Sigmoid colon (tissue), 6 donors: ENCODE measurements at regions not wholly inside any gene's neighbourhood (a gene's known extent, or its start where the extent isn't known, plus 50 kb on each side); places are given as distances from the start of the nearest gene placed in this dataset.

Experiments used
- DNase-seq: peaks from one replicate; pipeline ENCODE4 v3.0.0-alpha.2; 2019
- H3K27ac ChIP-seq, 4 donors: fragments of 200-600 bp; sonication (generic); one replicate each; pipeline ENCODE4 v1.5.1; 2016 to 2019; ENCODE audit warnings: mild to moderate bottlenecking in 1 of 4
- H3K27me3 ChIP-seq, 3 donors: fragments of 200-600 bp; sonication (generic); one replicate each; pipeline ENCODE4 v1.5.1; 2019; ENCODE audit warnings: mild to moderate bottlenecking in 1 of 3
- H3K36me3 ChIP-seq, 4 donors: fragments of 200-600 bp; sonication (generic); one replicate each; pipeline ENCODE4 v1.5.1; 2016 to 2019
- H3K4me1 ChIP-seq, 4 donors: fragments of 200-600 bp; sonication (generic); one replicate each; pipeline ENCODE4 v1.5.1; 2017 to 2019
- H3K4me3 ChIP-seq, 4 donors: fragments of 200-600 bp; sonication (generic); one replicate each; pipeline ENCODE4 v1.5.1; 2017 to 2019; ENCODE audit warnings: mild to moderate bottlenecking in 2 of 4, moderate library complexity in 1 of 4
- H3K9me3 ChIP-seq, 4 donors: fragments of 200-600 bp in 3 of 4; sonication (generic) in 3 of 4; one replicate each; pipeline versions ENCODE4 v1.5.1 to v1.6.1; 2013 to 2019
- EP300 ChIP-seq, 4 donors: sonication (generic); formaldehyde crosslinking; IDR thresholded peaks; one replicate each; pipeline ENCODE4 v1.6.1; 2017; ENCODE audit warnings: antibody characterized with exemption in 4 of 4
- POLR2A ChIP-seq, 2 donors: fragments of 450-650 bp; IDR thresholded peaks; one replicate each; pipeline ENCODE4 v1.6.1; 2016; ENCODE audit warnings: antibody characterized with exemption in 2 of 2, mild to moderate bottlenecking in 2 of 2, moderate library complexity in 2 of 2
- POLR2AphosphoS5 ChIP-seq, 4 donors: sonication (generic); formaldehyde crosslinking; IDR thresholded peaks; one replicate each; pipeline ENCODE4 v1.6.1; 2017; ENCODE audit warnings: antibody characterized with exemption in 4 of 4
- WGBS, 2 donors: extraction: QIAGEN DNeasy Blood & Tissue Kit; methylation state at CpG; one replicate each; pipeline ENCODE4 v1.1.7; 2013; 5-methylcytosine and 5-hydroxymethylcytosine counted together
- intact Hi-C: fragments of 100-400 bp; cut with DNase I; formaldehyde crosslinking; loops from one replicate; pipeline ENCODE4 v1.15.1; 2023
- TF ChIP-seq, protein P1 (sequence below), 4 experiments: fragments of 450-650 bp in 3 of 4; fragments of 200-600 bp in 1 of 4; IDR thresholded peaks; one replicate each; pipeline ENCODE4 v1.5.1; 2016 to 2019; ENCODE audit warnings: antibody characterized with exemption in 4 of 4, mild to moderate bottlenecking in 3 of 4, moderate library complexity in 2 of 4
- donor health status: healthy with polysubstance abuse.
- donor health status: healthy.

GRCh38 chr17:79286440-79286839 lies 211.8 kb downstream of the ENGASE start:
- H3K4me3 ChIP-seq: no peak overlapping the region
- intact Hi-C loops: no loop called here
- no peak for TF ChIP-seq EP300 (IDR thresholded peaks at IDR 0.05)
- no peak for TF ChIP-seq POLR2AphosphoS5 (IDR thresholded peaks at IDR 0.05)
- TF ChIP-seq, protein P1, sequence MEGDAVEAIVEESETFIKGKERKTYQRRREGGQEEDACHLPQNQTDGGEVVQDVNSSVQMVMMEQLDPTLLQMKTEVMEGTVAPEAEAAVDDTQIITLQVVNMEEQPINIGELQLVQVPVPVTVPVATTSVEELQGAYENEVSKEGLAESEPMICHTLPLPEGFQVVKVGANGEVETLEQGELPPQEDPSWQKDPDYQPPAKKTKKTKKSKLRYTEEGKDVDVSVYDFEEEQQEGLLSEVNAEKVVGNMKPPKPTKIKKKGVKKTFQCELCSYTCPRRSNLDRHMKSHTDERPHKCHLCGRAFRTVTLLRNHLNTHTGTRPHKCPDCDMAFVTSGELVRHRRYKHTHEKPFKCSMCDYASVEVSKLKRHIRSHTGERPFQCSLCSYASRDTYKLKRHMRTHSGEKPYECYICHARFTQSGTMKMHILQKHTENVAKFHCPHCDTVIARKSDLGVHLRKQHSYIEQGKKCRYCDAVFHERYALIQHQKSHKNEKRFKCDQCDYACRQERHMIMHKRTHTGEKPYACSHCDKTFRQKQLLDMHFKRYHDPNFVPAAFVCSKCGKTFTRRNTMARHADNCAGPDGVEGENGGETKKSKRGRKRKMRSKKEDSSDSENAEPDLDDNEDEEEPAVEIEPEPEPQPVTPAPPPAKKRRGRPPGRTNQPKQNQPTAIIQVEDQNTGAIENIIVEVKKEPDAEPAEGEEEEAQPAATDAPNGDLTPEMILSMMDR (IDR thresholded peaks at IDR 0.05): no peak
- TF ChIP-seq POLR2A (IDR thresholded peaks at IDR 0.05): no peak
- no peaks in the 10 kb centered on the region for H3K4me1 ChIP-seq
- DNase-seq: no peak
- H3K27ac ChIP-seq: no peak overlapping the region
- H3K9me3 ChIP-seq: no peaks in the 10 kb centered on the region
- WGBS, 2 donors: 31 to 34% methylated on average over 10 of the region's 10 CpGs
- H3K36me3 ChIP-seq: peaks cover 0 to 23% (median under 1%) of the 10 kb centered on the region in 4 donors
- H3K27me3 ChIP-seq: no peaks in the 10 kb centered on the region

DNA sequence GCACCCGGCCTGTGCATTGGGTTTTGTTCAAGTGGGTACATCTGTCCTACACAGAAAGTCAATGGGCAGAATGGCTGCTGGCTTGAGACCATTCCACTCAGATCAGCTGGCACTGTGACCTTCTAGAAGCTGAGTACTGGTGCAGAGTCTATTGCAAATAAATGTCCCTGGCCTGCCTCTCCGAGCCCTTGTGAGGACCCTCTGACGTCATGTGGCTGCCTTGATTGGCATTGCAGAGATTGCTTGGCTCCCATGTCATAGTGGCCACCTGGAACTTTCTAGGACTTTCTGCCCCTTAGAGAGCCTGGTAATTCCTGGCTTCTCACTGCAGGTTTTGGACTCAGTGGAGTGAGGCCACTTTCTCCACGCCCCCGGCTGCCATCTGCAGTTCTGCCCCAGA lies 211.3 kb downstream of the ENGASE start:
- Histone ChIP-seq H3K36me3 (peaks cover 0 to 28% (median 2%) of the 10 kb centered on the region in 4 donors), H3K27ac (no peak overlapping the region), H3K4me1 (no peaks in the 10 kb centered on the region), H3K4me3 (no peak overlapping the region), H3K27me3 (no peaks in the 10 kb centered on the region), H3K9me3 (no peaks in the 10 kb centered on the region)
- no peak for DNase-seq
- TF ChIP-seq, protein P1 (IDR thresholded peaks at IDR 0.05): no peak
- TF ChIP-seq POLR2AphosphoS5 (IDR thresholded peaks at IDR 0.05): no peak
- TF ChIP-seq EP300 (IDR thresholded peaks at IDR 0.05): no peak
- TF ChIP-seq POLR2A (IDR thresholded peaks at IDR 0.05): no peak
- intact Hi-C loops: no loop called here
- 73 to 75% methylated on average over 5 of the region's 5 CpGs for whole genome bisulfite sequencing, 2 donors

GRCh38 chr17:79282294-79282693 lies 207.7 kb downstream of the ENGASE start:
- intact Hi-C loops: no loop called here

DNA sequence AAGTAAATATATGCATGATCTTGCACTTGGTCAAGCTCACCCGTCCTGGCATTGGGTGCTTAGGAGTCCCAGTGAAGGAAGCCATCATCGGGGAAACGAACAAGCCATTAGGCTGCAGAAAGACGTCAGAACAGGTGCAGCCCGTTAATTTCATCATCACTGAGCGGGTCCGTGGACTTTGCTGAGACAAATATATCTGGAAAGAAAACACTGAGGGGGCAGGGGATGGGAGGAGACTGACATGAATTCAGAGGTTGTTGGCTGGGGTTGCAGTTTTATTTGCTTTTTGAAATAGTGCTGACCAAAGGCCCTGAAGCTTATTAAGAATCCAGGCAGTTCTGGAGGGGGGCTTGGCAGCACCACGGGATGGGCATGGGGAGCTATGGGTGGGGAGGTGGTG lies 207.2 kb downstream of the ENGASE start:
- DNase-seq: no peak
- H3K27me3 ChIP-seq: no peaks in the 10 kb centered on the region
- H3K27ac ChIP-seq: no peak overlapping the region
- no peaks in the 10 kb centered on the region for H3K9me3 ChIP-seq
- H3K4me1 ChIP-seq: no peaks in the 10 kb centered on the region
- 28 to 55% methylated on average over 8 of the region's 8 CpGs for WGBS, 2 donors
- intact Hi-C loops: no loop called here
- no peak for TF ChIP-seq EP300 (IDR thresholded peaks at IDR 0.05)
- TF ChIP-seq POLR2AphosphoS5 (IDR thresholded peaks at IDR 0.05): no peak
- TF ChIP-seq, protein P1 (IDR thresholded peaks at IDR 0.05): no peak
- no peak for TF ChIP-seq POLR2A (IDR thresholded peaks at IDR 0.05)
- peaks cover 0 to 29% (median 2%) of the 10 kb centered on the region in 4 donors for H3K36me3 ChIP-seq
- no peak overlapping the region for H3K4me3 ChIP-seq

More at GRCh38 chr17:79282294-79282693, 207.7 kb downstream of the ENGASE start:
- H3K4me3 ChIP-seq: no peak overlapping the region
- H3K27ac ChIP-seq: no peak overlapping the region
- H3K9me3 ChIP-seq: no peaks in the 10 kb centered on the region
- peaks cover 0 to 28% (median 2%) of the 10 kb centered on the region in 4 donors for H3K36me3 ChIP-seq
- no peaks in the 10 kb centered on the region for H3K27me3 ChIP-seq
- WGBS, 2 donors: 55 to 74% methylated on average over 10 of the region's 10 CpGs
- H3K4me1 ChIP-seq: no peaks in the 10 kb centered on the region
- TF ChIP-seq EP300 (IDR thresholded peaks at IDR 0.05) (no peak), POLR2AphosphoS5 (IDR thresholded peaks at IDR 0.05) (no peak)
- no peak for DNase-seq

DNA sequence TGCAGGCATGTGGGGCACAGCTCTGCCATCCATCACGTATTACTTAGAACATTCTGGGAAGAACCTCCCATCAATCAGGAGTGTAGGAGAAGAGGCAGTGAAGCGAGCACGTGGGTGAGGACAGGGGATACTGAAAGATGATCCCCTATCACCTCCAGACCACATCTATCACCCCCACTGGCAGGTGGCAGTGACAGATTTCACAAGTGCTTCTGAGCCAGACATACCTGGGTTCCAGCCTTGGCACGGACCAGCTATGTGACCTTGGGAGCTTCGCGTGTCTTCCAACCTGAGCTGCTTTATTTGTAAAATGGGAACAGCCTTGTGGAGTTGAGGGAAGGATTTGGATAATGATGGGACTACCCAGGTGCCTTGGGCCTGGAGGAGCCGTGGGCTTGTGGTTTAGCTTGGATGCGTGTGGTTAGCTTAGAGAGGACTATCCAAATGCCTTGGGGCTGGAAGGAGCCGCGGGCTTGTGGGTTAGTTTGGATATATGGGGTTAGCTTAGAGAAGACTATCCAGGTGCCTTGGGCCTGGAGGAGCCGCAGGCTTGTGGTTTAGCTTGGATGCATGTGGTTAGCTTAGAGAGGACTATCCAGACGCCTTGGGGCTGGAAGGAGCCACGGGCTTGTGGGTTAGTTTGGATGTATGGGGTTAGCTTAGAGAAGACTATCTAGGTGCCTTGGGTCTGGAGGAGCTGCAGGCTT lies 206.4 kb downstream of the ENGASE start:
- H3K4me1 ChIP-seq: no peaks in the 10 kb centered on the region
- DNase-seq: no peak
- TF ChIP-seq POLR2AphosphoS5 (IDR thresholded peaks at IDR 0.05): no peak
- TF ChIP-seq EP300 (IDR thresholded peaks at IDR 0.05): no peak
- no peak for TF ChIP-seq POLR2A (IDR thresholded peaks at IDR 0.05)
- TF ChIP-seq, protein P1 (IDR thresholded peaks at IDR 0.05): no peak
- intact Hi-C loops: no loop called here
- no peak overlapping the region for H3K4me3 ChIP-seq
- WGBS, 2 donors: 71 to 73% methylated on average over 13 of the region's 13 CpGs
- H3K27me3 ChIP-seq: no peaks in the 10 kb centered on the region
- no peak overlapping the region for H3K27ac ChIP-seq
- H3K9me3 ChIP-seq: no peaks in the 10 kb centered on the region
- peaks cover 0 to 28% (median 2%) of the 10 kb centered on the region in 4 donors for H3K36me3 ChIP-seq
